WERI-Rb-1 (cell line): ENCODE measurements at regions not wholly inside any gene's neighbourhood (a gene's known extent, or its start where the extent isn't known, plus 50 kb on each side); places are given as distances from the start of the nearest gene placed in this dataset.
A peak's percentile ranks its signal among the peaks of the same experiment; 100 is the strongest.

Experiments used
- DNase-seq: peaks from one replicate; pipeline ENCODE4 v3.0.0-alpha.2; 2020
- H3K27ac ChIP-seq: fragments of 250-450 bp; sonication (Bioruptor Pico); 2 replicates; pipeline ENCODE4 v1.5.1; 2020; ENCODE audit warnings: mild to moderate bottlenecking, moderate library complexity
- H3K27me3 ChIP-seq: fragments of 250-450 bp; sonication (Bioruptor Pico); 2 replicates; pipeline ENCODE4 v1.5.1; 2021; ENCODE audit warnings: mild to moderate bottlenecking, low read depth, moderate library complexity; ENCODE audit not compliant: insufficient read depth, severe bottlenecking
- H3K36me3 ChIP-seq: fragments of 250-450 bp; sonication (Bioruptor Pico); 2 replicates; pipeline ENCODE4 v1.5.1; 2020; ENCODE audit warnings: mild to moderate bottlenecking, moderate library complexity
- H3K4me3 ChIP-seq: 2 replicates; pipeline ENCODE4 v1.5.1; 2011; ENCODE audit warnings: low read depth, mild to moderate bottlenecking, control low read depth, low read length
- H3K9me3 ChIP-seq: fragments of 250-450 bp; sonication (Bioruptor Pico); 2 replicates; pipeline ENCODE4 v1.5.1; 2021; ENCODE audit warnings: mild to moderate bottlenecking, moderate library complexity; ENCODE audit not compliant: severe bottlenecking
- CTCF ChIP-seq: IDR thresholded peaks from 2 replicates; pipeline ENCODE4 v1.5.1; 2011; ENCODE audit warnings: low read depth, mild to moderate bottlenecking, control low read depth, inconsistent platforms, low read length

GRCh38 chr18:24989760-24990593 is 362.0 kb downstream of the ZNF521 start:
- DNase-seq: peak; percentile 51
- Histone ChIP-seq H3K9me3 (no peaks in the 10 kb centered on the region), H3K27me3 (peaks cover 4% of the 10 kb centered on the region), H3K36me3 (no peaks in the 10 kb centered on the region), H3K4me3 (no peak overlapping the region), H3K27ac (no peak overlapping the region)
- TF ChIP-seq CTCF: peak; percentile 65

- no peak overlapping the region for H3K27ac ChIP-seq
- DNase-seq: no peak
- TF ChIP-seq CTCF: no peak
- H3K9me3 ChIP-seq: no peaks in the 10 kb centered on the region
- peaks cover 4% of the 10 kb centered on the region for H3K27me3 ChIP-seq
- H3K36me3 ChIP-seq: no peaks in the 10 kb centered on the region
- no peak overlapping the region for H3K4me3 ChIP-seq
Measured at GRCh38 chr18:24990671-24991134, 361.3 kb downstream of the ZNF521 start.

DNA sequence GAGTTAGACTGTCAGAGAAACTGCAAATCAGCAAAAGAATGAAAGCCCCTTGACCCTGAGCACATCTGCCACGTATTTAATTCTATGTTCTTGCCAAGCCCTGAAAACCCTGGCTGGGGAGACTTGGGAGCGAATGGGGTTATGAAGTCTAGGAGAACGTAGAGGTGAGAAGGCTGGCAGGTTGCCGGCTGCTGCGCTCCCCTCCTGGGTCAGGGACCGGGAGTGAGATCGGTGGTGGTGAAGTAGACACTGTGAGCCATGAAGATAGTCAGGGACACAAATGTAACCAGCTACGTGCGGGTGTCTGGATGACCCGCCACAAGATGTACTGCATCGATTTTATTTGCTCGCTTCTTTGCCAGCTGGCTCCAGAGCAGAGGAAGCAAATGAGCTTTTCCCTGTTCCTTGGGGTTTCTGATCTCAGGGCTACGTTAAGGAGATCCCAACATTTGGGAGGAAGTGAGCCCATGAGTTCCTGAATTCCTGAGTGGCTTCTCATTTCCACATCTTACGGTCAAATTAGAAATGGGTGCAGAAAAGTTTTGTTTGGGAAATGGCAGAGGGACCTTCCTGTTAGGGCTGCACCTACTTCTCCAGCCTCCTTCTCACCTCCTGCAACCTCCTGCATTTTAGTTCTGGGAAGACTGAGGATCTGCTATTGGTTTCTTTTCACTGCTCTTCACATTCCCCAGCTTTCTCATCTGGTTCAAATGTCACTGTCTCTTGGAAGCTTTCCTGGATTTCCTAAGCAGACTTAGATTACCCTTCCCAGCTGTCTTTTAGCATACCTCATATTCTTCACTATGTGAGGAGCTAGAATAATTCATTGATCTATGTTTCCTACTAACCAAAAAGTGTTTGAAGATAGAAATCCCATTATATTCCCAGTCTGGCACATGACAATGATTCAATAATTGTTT is 360.6 kb downstream of the ZNF521 start:
- Histone ChIP-seq H3K9me3 (no peaks in the 10 kb centered on the region), H3K27ac (no peak overlapping the region), H3K27me3 (peaks cover 4% of the 10 kb centered on the region), H3K4me3 (no peak overlapping the region), H3K36me3 (no peaks in the 10 kb centered on the region)
- no peak for TF ChIP-seq CTCF
- no peak for DNase-seq

GRCh38 chr18:24992491-24992890 is 359.5 kb downstream of the ZNF521 start:
- Histone ChIP-seq H3K36me3 (no peaks in the 10 kb centered on the region), H3K4me3 (no peak overlapping the region), H3K27me3 (no peaks in the 10 kb centered on the region), H3K27ac (no peak overlapping the region), H3K9me3 (no peaks in the 10 kb centered on the region)
- DNase-seq: no peak
- TF ChIP-seq CTCF: no peak

- DNase-seq: no peak
- Histone ChIP-seq H3K36me3 (no peaks in the 10 kb centered on the region), H3K9me3 (no peaks in the 10 kb centered on the region), H3K4me3 (no peak overlapping the region), H3K27me3 (no peaks in the 10 kb centered on the region), H3K27ac (no peak overlapping the region)
- TF ChIP-seq CTCF: no peak
Measured at GRCh38 chr18:24993628-24994027, 358.3 kb downstream of the ZNF521 start.
